Naive thymus-derived CD4-positive, alpha-beta T cell (primary cell): ENCODE measurements at regions not wholly inside any gene's neighbourhood (a gene's known extent, or its start where the extent isn't known, plus 50 kb on each side); places are given as distances from the start of the nearest gene placed in this dataset.

Experiments used
- ATAC-seq: fragments of 150-1000 bp; cut with Tn5 transposase; 2 replicates; pipeline ENCODE4 v1.10.0; 2021; ENCODE audit warnings: mild to moderate bottlenecking, moderate library complexity
- CTCF ChIA-PET: fragments of 350-600 bp; sonication (Branson Sonifier 250); formaldehyde crosslinking; loops from one replicate; lab custom pipeline; 2021; ENCODE audit warnings: antibody characterized with exemption; lab: Charles Lee
- POLR2A ChIA-PET: fragments of 350-600 bp; sonication (Branson Sonifier 250); formaldehyde crosslinking; loops from one replicate; lab custom pipeline; 2021; ENCODE audit warnings: antibody characterized with exemption, inconsistent platforms; lab: Charles Lee
- DNase-seq, 9 donors: peaks; one replicate each; pipeline versions ENCODE4 v3.0.0 to v3.0.0-alpha.2; 2020 to 2022; ENCODE audit warnings: mixed read lengths in 1 of 9
- H3K27ac ChIP-seq: one replicate; pipeline ENCODE4 v1.7.0; 2013; ENCODE audit warnings: mild to moderate bottlenecking, low read depth, low read length, moderate library complexity
- H3K27me3 ChIP-seq, 2 donors: one replicate each; pipeline ENCODE4 v1.7.0; 2013; ENCODE audit warnings: low read length in 2 of 2, mild to moderate bottlenecking in 2 of 2, moderate library complexity in 2 of 2; ENCODE audit not compliant: control insufficient read depth in 2 of 2, insufficient read depth in 2 of 2
- H3K36me3 ChIP-seq, 3 experiments: 1 replicate in 2 of 3; 2 replicates in 1 of 3; pipeline ENCODE4 v1.7.0; 2013; ENCODE audit warnings: low read length in 3 of 3, mild to moderate bottlenecking in 3 of 3, moderate library complexity in 1 of 3; ENCODE audit not compliant: insufficient read depth in 3 of 3, control insufficient read depth in 2 of 3
- H3K4me1 ChIP-seq, 2 donors: one replicate each; pipeline ENCODE4 v1.7.0; 2013; ENCODE audit warnings: low read length in 2 of 2, mild to moderate bottlenecking in 2 of 2, moderate library complexity in 1 of 2; ENCODE audit not compliant: control insufficient read depth in 2 of 2, insufficient read depth in 2 of 2
- H3K4me3 ChIP-seq: 2 replicates; pipeline ENCODE4 v1.7.0; 2013; ENCODE audit warnings: mild to moderate bottlenecking, low read length
- H3K9me3 ChIP-seq, 3 experiments: 1 replicate in 2 of 3; 2 replicates in 1 of 3; pipeline ENCODE4 v1.7.0; 2013; ENCODE audit warnings: low read length in 3 of 3; ENCODE audit not compliant: control insufficient read depth in 2 of 3
- H3K27ac Mint-ChIP-seq, 9 donors: one replicate each; pipeline ENCODE4 v1.8.0; 2020 to 2022; ENCODE audit warnings: mixed read lengths in 9 of 9, mild to moderate bottlenecking in 8 of 9, moderate library complexity in 5 of 9, inconsistent platforms in 2 of 9
- H3K27me3 Mint-ChIP-seq, 5 donors: one replicate each; pipeline ENCODE4 v1.8.0; 2021 to 2022; ENCODE audit warnings: mixed read lengths in 5 of 5, mild to moderate bottlenecking in 1 of 5
- H3K36me3 Mint-ChIP-seq, 5 donors: one replicate each; pipeline ENCODE4 v1.8.0; 2020 to 2022; ENCODE audit warnings: mixed read lengths in 5 of 5, mild to moderate bottlenecking in 3 of 5, inconsistent platforms in 1 of 5
- H3K4me1 Mint-ChIP-seq, 7 donors: one replicate each; pipeline ENCODE4 v1.8.0; 2020 to 2022; ENCODE audit warnings: mixed read lengths in 7 of 7, mild to moderate bottlenecking in 3 of 7, inconsistent platforms in 1 of 7
- H3K4me3 Mint-ChIP-seq, 10 donors: one replicate each; pipeline ENCODE4 v1.8.0; 2020 to 2022; ENCODE audit warnings: mild to moderate bottlenecking in 10 of 10, mixed read lengths in 10 of 10, moderate library complexity in 6 of 10, inconsistent platforms in 2 of 10
- H3K9me3 Mint-ChIP-seq, 11 donors: one replicate each; pipeline ENCODE4 v1.8.0; 2020 to 2022; ENCODE audit warnings: mixed read lengths in 11 of 11, mild to moderate bottlenecking in 4 of 11, inconsistent platforms in 1 of 11, moderate library complexity in 1 of 11
- intact Hi-C, 2 donors: fragments of 100-400 bp; cut with micrococcal nuclease; formaldehyde crosslinking; loops; one replicate each; pipeline ENCODE4 v1.15.1; 2023

GRCh38 chr9:135271425-135271824 lies 184.0 kb downstream of the OLFM1 start:
- DNase-seq (no peak), ATAC-seq (no peak)
- Mint-ChIP-seq H3K27ac (no peak overlapping the region), H3K4me1 (peaks cover 0 to 1% (median 0%) of the 10 kb centered on the region in 7 donors), H3K9me3 (peaks cover 0 to 5% (median 0%) of the 10 kb centered on the region in 11 donors), H3K4me3 (no peak overlapping the region), H3K36me3 (no peaks in the 10 kb centered on the region), H3K27me3 (peaks cover 0 to 52% (median 10%) of the 10 kb centered on the region in 5 donors)
- no peaks in the 10 kb centered on the region for H3K27me3 ChIP-seq
- POLR2A ChIA-PET = no interaction called here
- CTCF ChIA-PET = no interaction called here
- no peaks in the 10 kb centered on the region for H3K36me3 ChIP-seq
- H3K9me3 ChIP-seq = no peaks in the 10 kb centered on the region
- no peak overlapping the region for H3K27ac ChIP-seq
- no peaks in the 10 kb centered on the region for H3K4me1 ChIP-seq
- intact Hi-C loops = no loop called here
- H3K4me3 ChIP-seq = no peak overlapping the region

DNA sequence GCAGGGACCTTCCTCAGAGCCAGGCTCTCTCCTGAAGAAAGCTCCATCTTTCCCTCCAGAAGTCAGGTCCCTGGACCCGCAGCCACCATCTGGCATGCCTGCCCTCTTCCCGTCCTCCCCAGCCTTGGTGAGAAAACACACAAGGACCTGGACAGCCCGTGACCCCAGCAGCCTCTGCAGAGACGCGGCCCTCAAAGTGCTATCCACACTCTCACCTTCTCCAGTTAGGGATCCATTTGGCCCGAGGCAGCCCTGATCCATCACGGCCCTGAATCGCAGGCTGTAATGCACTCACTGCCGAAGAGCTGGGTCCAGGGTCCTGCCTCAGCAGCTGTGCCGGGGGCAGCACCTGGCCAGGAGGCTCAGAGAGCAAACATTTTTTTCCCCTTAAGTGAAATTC lies 185.1 kb downstream of the OLFM1 start:
- H3K27me3 ChIP-seq = no peaks in the 10 kb centered on the region
- no peaks in the 10 kb centered on the region for H3K9me3 ChIP-seq
- H3K36me3 Mint-ChIP-seq = no peaks in the 10 kb centered on the region
- H3K4me1 ChIP-seq = no peaks in the 10 kb centered on the region
- ATAC-seq = no peak
- H3K27me3 Mint-ChIP-seq = peaks cover 0 to 46% (median 9%) of the 10 kb centered on the region in 5 donors
- H3K4me3 Mint-ChIP-seq = no peak overlapping the region
- H3K27ac ChIP-seq = no peak overlapping the region
- no peaks in the 10 kb centered on the region for H3K36me3 ChIP-seq
- H3K4me1 Mint-ChIP-seq = peaks cover 0 to 1% (median 0%) of the 10 kb centered on the region in 7 donors
- ChIA-PET POLR2A (no interaction called here), CTCF (no interaction called here)
- DNase-seq = no peak
- H3K4me3 ChIP-seq = no peak overlapping the region
- H3K9me3 Mint-ChIP-seq = peaks cover 0 to 5% (median 0%) of the 10 kb centered on the region in 11 donors
- H3K27ac Mint-ChIP-seq = no peak overlapping the region
- intact Hi-C loops = no loop called here

- intact Hi-C loops = no loop called here
- Mint-ChIP-seq H3K9me3 (peaks cover 0 to 5% (median 0%) of the 10 kb centered on the region in 11 donors), H3K4me1 (peaks cover 0 to 1% (median 0%) of the 10 kb centered on the region in 7 donors), H3K27me3 (peaks cover 0 to 46% (median 9%) of the 10 kb centered on the region in 5 donors), H3K36me3 (no peaks in the 10 kb centered on the region), H3K27ac (no peak overlapping the region), H3K4me3 (no peak overlapping the region)
- ATAC-seq = no peak
- DNase-seq = no peak
- Histone ChIP-seq H3K4me1 (no peaks in the 10 kb centered on the region), H3K36me3 (no peaks in the 10 kb centered on the region), H3K27me3 (no peaks in the 10 kb centered on the region), H3K27ac (no peak overlapping the region), H3K4me3 (no peak overlapping the region), H3K9me3 (no peaks in the 10 kb centered on the region)
- POLR2A ChIA-PET = no interaction called here
- CTCF ChIA-PET = no interaction called here
Observed at GRCh38 chr9:135273008-135273407, 185.5 kb downstream of the OLFM1 start.

DNA sequence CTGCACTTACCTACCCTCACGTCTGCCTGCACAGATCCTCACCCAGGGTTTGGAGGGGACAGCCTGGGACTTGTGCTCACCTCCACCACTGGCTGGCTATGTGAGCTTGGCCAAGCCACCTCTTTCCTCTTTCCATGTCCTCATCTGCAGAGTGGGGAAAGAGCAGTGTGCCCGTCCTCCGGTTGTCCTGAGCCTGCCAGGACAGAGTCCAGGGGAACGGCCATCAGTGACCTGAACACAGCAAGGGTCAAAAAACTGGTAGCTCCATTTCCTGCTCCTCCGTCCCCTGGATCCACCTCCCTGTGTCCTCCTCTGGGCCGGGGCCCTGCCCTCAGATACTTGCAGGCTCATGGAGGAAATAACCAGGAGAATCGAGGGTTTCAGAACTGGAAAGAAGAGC lies 187.7 kb downstream of the OLFM1 start:
- intact Hi-C loops = no loop called here
- no peak for ATAC-seq

GRCh38 chr9:135275571-135276289 lies 188.3 kb downstream of the OLFM1 start:
- no peaks in the 10 kb centered on the region for H3K36me3 ChIP-seq
- no peak overlapping the region for H3K27ac Mint-ChIP-seq
- no peak overlapping the region for H3K4me3 ChIP-seq
- intact Hi-C loops = no loop called here
- POLR2A ChIA-PET = no interaction called here
- no peaks in the 10 kb centered on the region for H3K27me3 ChIP-seq
- H3K4me1 ChIP-seq = no peaks in the 10 kb centered on the region
- H3K36me3 Mint-ChIP-seq = no peaks in the 10 kb centered on the region
- H3K4me1 Mint-ChIP-seq = peaks cover 0 to 1% (median 0%) of the 10 kb centered on the region in 7 donors
- no peak for ATAC-seq
- no peak overlapping the region for H3K27ac ChIP-seq
- H3K27me3 Mint-ChIP-seq = peaks cover 0 to 46% (median 9%) of the 10 kb centered on the region in 5 donors
- peaks cover 0 to 2% (median 0%) of the 10 kb centered on the region in 11 donors for H3K9me3 Mint-ChIP-seq
- H3K4me3 Mint-ChIP-seq = no peak overlapping the region
- DNase-seq = no peak
- CTCF ChIA-PET = no interaction called here
- no peaks in the 10 kb centered on the region for H3K9me3 ChIP-seq

More for the DNA sequence above, 187.7 kb downstream of the OLFM1 start:
- Mint-ChIP-seq H3K9me3 (peaks cover 0 to 2% (median 0%) of the 10 kb centered on the region in 11 donors), H3K27me3 (peaks cover 0 to 45% (median 9%) of the 10 kb centered on the region in 5 donors), H3K4me3 (no peak overlapping the region), H3K4me1 (peaks cover 0 to 1% (median 0%) of the 10 kb centered on the region in 7 donors), H3K27ac (no peak overlapping the region), H3K36me3 (no peaks in the 10 kb centered on the region)
- H3K27me3 ChIP-seq = no peaks in the 10 kb centered on the region
- no peaks in the 10 kb centered on the region for H3K36me3 ChIP-seq
- ChIA-PET POLR2A (no interaction called here), CTCF (no interaction called here)
- no peak for DNase-seq
- no peak overlapping the region for H3K27ac ChIP-seq
- no peaks in the 10 kb centered on the region for H3K4me1 ChIP-seq
- no peak overlapping the region for H3K4me3 ChIP-seq
- no peaks in the 10 kb centered on the region for H3K9me3 ChIP-seq

- H3K4me3 Mint-ChIP-seq = no peak overlapping the region
- Histone ChIP-seq H3K4me3 (no peak overlapping the region), H3K36me3 (no peaks in the 10 kb centered on the region), H3K4me1 (no peaks in the 10 kb centered on the region), H3K27me3 (no peaks in the 10 kb centered on the region), H3K27ac (no peak overlapping the region), H3K9me3 (no peaks in the 10 kb centered on the region)
- intact Hi-C loops = no loop called here
- H3K27ac Mint-ChIP-seq = no peak overlapping the region
- peaks cover 0 to 1% (median 0%) of the 10 kb centered on the region in 7 donors for H3K4me1 Mint-ChIP-seq
- H3K27me3 Mint-ChIP-seq = peaks cover 0 to 41% (median 5%) of the 10 kb centered on the region in 5 donors
- H3K9me3 Mint-ChIP-seq = peaks cover 0 to 2% (median 0%) of the 10 kb centered on the region in 11 donors
- ChIA-PET POLR2A (no interaction called here), CTCF (no interaction called here)
- H3K36me3 Mint-ChIP-seq = no peaks in the 10 kb centered on the region
- DNase-seq (no peak), ATAC-seq (no peak)
Observed at GRCh38 chr9:135277219-135278201, 190.0 kb downstream of the OLFM1 start.
